Naive thymus-derived CD8-positive, alpha-beta T cell (primary cell): ENCODE measurements at regions not wholly inside any gene's neighbourhood (a gene's known extent, or its start where the extent isn't known, plus 50 kb on each side); places are given as distances from the start of the nearest gene placed in this dataset.

Experiments
- ATAC-seq, 2 donors: fragments of 150-1000 bp; cut with Tn5 transposase in 1 of 2; sonication (Bioruptor Pico), chemical (Tn5 transposase) in 1 of 2; 1 replicate in 1 of 2; 2 replicates in 1 of 2; pipeline ENCODE4 v1.10.0; 2021; ENCODE audit warnings: mild to moderate bottlenecking in 2 of 2, moderate library complexity in 2 of 2
- POLR2A ChIA-PET: fragments of 350-600 bp; sonication (Branson Sonifier 250); formaldehyde crosslinking; loops from one replicate; lab custom pipeline; 2021; ENCODE audit warnings: antibody characterized with exemption; lab: Charles Lee
- DNase-seq, 10 donors: peaks; one replicate each; pipeline versions ENCODE4 v3.0.0 to v3.0.0-alpha.2; 2020 to 2022
- H3K27ac Mint-ChIP-seq, 10 donors: one replicate each; pipeline ENCODE4 v1.8.0; 2020 to 2022; ENCODE audit warnings: mild to moderate bottlenecking in 10 of 10, mixed read lengths in 10 of 10, moderate library complexity in 4 of 10, inconsistent platforms in 1 of 10
- H3K27me3 Mint-ChIP-seq, 5 donors: one replicate each; pipeline ENCODE4 v1.8.0; 2021 to 2022; ENCODE audit warnings: mixed read lengths in 5 of 5
- H3K36me3 Mint-ChIP-seq, 3 donors: one replicate each; pipeline ENCODE4 v1.8.0; 2020 to 2022; ENCODE audit warnings: mixed read lengths in 3 of 3, mild to moderate bottlenecking in 2 of 3, inconsistent platforms in 1 of 3
- H3K4me1 Mint-ChIP-seq, 4 donors: one replicate each; pipeline ENCODE4 v1.8.0; 2021 to 2022; ENCODE audit warnings: mixed read lengths in 4 of 4
- H3K4me3 Mint-ChIP-seq, 10 donors: one replicate each; pipeline ENCODE4 v1.8.0; 2020 to 2022; ENCODE audit warnings: mild to moderate bottlenecking in 10 of 10, mixed read lengths in 10 of 10, moderate library complexity in 6 of 10, inconsistent platforms in 1 of 10
- H3K9me3 Mint-ChIP-seq, 9 donors: one replicate each; pipeline ENCODE4 v1.8.0; 2020 to 2022; ENCODE audit warnings: mixed read lengths in 9 of 9, mild to moderate bottlenecking in 3 of 9, inconsistent platforms in 1 of 9, moderate library complexity in 1 of 9

DNA sequence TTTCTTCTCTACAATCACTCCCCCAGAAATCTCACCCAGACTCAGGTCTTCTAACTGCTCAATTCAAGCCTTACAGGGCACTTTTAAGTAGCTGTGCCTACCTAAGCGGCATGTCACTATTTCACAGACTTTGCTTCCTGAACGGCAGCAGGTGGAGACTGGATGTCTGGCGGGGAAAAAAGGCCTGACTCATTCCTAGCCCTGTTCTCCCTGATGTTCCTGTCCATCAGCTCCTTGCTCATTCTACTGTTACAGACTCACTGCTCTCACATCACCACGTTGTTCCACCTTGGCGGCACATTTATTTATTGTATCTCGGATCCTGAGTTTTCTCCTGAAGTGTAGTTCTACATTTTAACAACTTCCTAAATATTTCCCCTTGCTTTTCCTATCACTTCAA, 52.6 kb upstream of the ATP11B start:
- peaks cover 0 to 3% (median 1%) of the 10 kb centered on the region in 4 donors for H3K4me1 Mint-ChIP-seq
- H3K9me3 Mint-ChIP-seq, result no peaks in the 10 kb centered on the region
- H3K4me3 Mint-ChIP-seq, result no peak overlapping the region
- POLR2A ChIA-PET, result no interaction called here
- H3K36me3 Mint-ChIP-seq, result peaks cover 0 to 2% (median 0%) of the 10 kb centered on the region in 3 donors
- DNase-seq (no peak), ATAC-seq (no peak)
- peaks cover 7 to 22% (median 12%) of the 10 kb centered on the region in 5 donors for H3K27me3 Mint-ChIP-seq
- no peak overlapping the region for H3K27ac Mint-ChIP-seq

DNA sequence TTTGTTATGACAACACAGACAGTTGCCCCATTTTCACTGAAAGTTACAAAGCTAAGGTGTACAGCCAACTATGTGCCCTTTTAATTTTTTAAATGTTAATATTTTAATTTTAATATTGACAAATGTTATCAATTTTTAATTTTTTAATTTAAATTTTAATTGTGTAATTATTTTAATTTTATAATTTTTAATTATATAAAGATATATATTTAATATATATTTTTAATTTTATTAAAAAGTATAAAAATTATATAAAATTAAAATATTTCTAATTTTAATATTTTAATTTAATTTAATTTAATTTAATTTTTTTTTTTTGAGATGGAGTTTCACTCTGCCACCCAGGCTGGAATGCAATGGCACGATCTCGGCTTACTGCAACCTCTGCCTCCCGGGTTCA, 52.1 kb upstream of the ATP11B start:
- Mint-ChIP-seq H3K4me1 (peaks cover 0 to 3% (median 1%) of the 10 kb centered on the region in 4 donors), H3K36me3 (peaks cover 0 to 2% (median 0%) of the 10 kb centered on the region in 3 donors), H3K27ac (no peak overlapping the region), H3K27me3 (peaks cover 7 to 22% (median 12%) of the 10 kb centered on the region in 5 donors), H3K9me3 (no peaks in the 10 kb centered on the region), H3K4me3 (no peak overlapping the region)
- POLR2A ChIA-PET, result no interaction called here
- ATAC-seq (no peak), DNase-seq (no peak)
